GM18870 (cell line): ENCODE measurements at regions not wholly inside any gene's neighbourhood (a gene's known extent, or its start where the extent isn't known, plus 50 kb on each side); places are given as distances from the start of the nearest gene placed in this dataset.
"Not testable (repeated sequence)": the region's sequence is repeated elsewhere in the genome, so short reads cannot be mapped to it uniquely, and the experiment has no call there.

Experiments used
- ATAC-seq: cut with Tn5 transposase; IDR thresholded peaks from one replicate; pipeline ENCODE4 v1.9.1; 2021; ENCODE audit warnings: moderate library complexity; ENCODE audit not compliant: unreplicated experiment

GRCh38 chr2:51335087-51336058 lies 303.4 kb upstream of the NRXN1 start:
- ATAC-seq = no peak

- no peak for ATAC-seq
Measured at GRCh38 chr2:51329512-51329911, 297.6 kb upstream of the NRXN1 start.

- ATAC-seq = no peak
Measured at GRCh38 chr2:51324051-51324450, 292.1 kb upstream of the NRXN1 start.

GRCh38 chr2:51322613-51323012 lies 290.7 kb upstream of the NRXN1 start:
- no peak for ATAC-seq

- no peak for ATAC-seq
Measured at GRCh38 chr2:51304311-51304710, 272.4 kb upstream of the NRXN1 start.

- ATAC-seq = no peak
Measured at GRCh38 chr2:51301381-51301780, 269.4 kb upstream of the NRXN1 start.

GRCh38 chr2:51299370-51299769 lies 267.4 kb upstream of the NRXN1 start:
- ATAC-seq = no peak

GRCh38 chr2:51297488-51297887 lies 265.6 kb upstream of the NRXN1 start:
- ATAC-seq = no peak

- ATAC-seq = no peak
Measured at GRCh38 chr2:51293566-51294200, 261.8 kb upstream of the NRXN1 start.

GRCh38 chr2:51291762-51292551 lies 260.0 kb upstream of the NRXN1 start:
- ATAC-seq = no peak

GRCh38 chr2:51290725-51291124 lies 258.8 kb upstream of the NRXN1 start:
- no peak for ATAC-seq

GRCh38 chr2:51289045-51289444 lies 257.1 kb upstream of the NRXN1 start:
- no peak for ATAC-seq

- ATAC-seq = no peak
Measured at GRCh38 chr2:51268191-51268590, 236.3 kb upstream of the NRXN1 start.

GRCh38 chr2:51265539-51265938 lies 233.6 kb upstream of the NRXN1 start:
- ATAC-seq = no peak

- ATAC-seq = no peak
Measured at GRCh38 chr2:51263951-51264350, 232.0 kb upstream of the NRXN1 start.

GRCh38 chr2:51263101-51263500 lies 231.2 kb upstream of the NRXN1 start:
- ATAC-seq = not testable (repeated sequence)

GRCh38 chr2:51258301-51258700 lies 226.4 kb upstream of the NRXN1 start:
- no peak for ATAC-seq

GRCh38 chr2:51256736-51257135 lies 224.8 kb upstream of the NRXN1 start:
- ATAC-seq = no peak

GRCh38 chr2:51251356-51251755 lies 219.4 kb upstream of the NRXN1 start:
- no peak for ATAC-seq

- no peak for ATAC-seq
Measured at GRCh38 chr2:51247252-51247805, 215.4 kb upstream of the NRXN1 start.

- no peak for ATAC-seq
Measured at GRCh38 chr2:51243892-51244535, 212.1 kb upstream of the NRXN1 start.
